Right lobe of liver (tissue), 6 donors: ENCODE measurements at regions not wholly inside any gene's neighbourhood (a gene's known extent, or its start where the extent isn't known, plus 50 kb on each side); places are given as distances from the start of the nearest gene placed in this dataset.

Source experiments
- ATAC-seq, 4 donors: fragments of 200-7000 bp; cut with Tn5 transposase; one replicate each; pipeline ENCODE4 v1.9.1; 2020; ENCODE audit warnings: mild to moderate bottlenecking in 4 of 4, moderate library complexity in 4 of 4
- DNase-seq, 3 donors: peaks; one replicate each; pipeline ENCODE4 v3.0.0-alpha.2; 2020
- H3K27ac ChIP-seq, 3 donors: fragments of 200-600 bp; one replicate each; pipeline ENCODE4 v1.8.0; 2022
- H3K27me3 ChIP-seq, 2 donors: fragments of 200-600 bp; one replicate each; pipeline ENCODE4 v1.8.0; 2022
- H3K36me3 ChIP-seq, 4 donors: fragments of 200-600 bp; sonication (generic) in 1 of 4; one replicate each; pipeline versions ENCODE4 v1.5.1 to v1.8.0; 2017 to 2022; ENCODE audit warnings: control low read depth in 1 of 4
- H3K4me1 ChIP-seq, 4 donors: fragments of 200-600 bp; sonication (generic) in 1 of 4; one replicate each; pipeline versions ENCODE4 v1.5.1 to v1.8.0; 2017 to 2022; ENCODE audit warnings: control low read depth in 1 of 4
- H3K4me3 ChIP-seq, 3 donors: fragments of 200-600 bp; one replicate each; pipeline ENCODE4 v1.8.0; 2022
- H3K9me3 ChIP-seq, 4 donors: fragments of 200-600 bp; sonication (generic) in 1 of 4; one replicate each; pipeline versions ENCODE4 v1.5.1 to v1.8.0; 2017 to 2022; ENCODE audit warnings: control low read depth in 1 of 4
- CTCF ChIP-seq, 4 donors: fragments of 200-600 bp in 3 of 4; fragments of 450-650 bp in 1 of 4; IDR thresholded peaks; one replicate each; pipeline versions ENCODE4 v1.5.1 to v1.8.0; 2016 to 2022; ENCODE audit warnings: antibody characterized with exemption in 4 of 4, mild to moderate bottlenecking in 2 of 4
- POLR2A ChIP-seq: fragments of 450-650 bp; IDR thresholded peaks from one replicate; pipeline ENCODE4 v1.6.1; 2017; ENCODE audit warnings: antibody characterized with exemption, mild to moderate bottlenecking
- WGBS: methylation state at CpG from one replicate; pipeline ENCODE4 v1.1.6; 2018; ENCODE audit warnings: low coverage, low lambda C conversion rate; ENCODE audit not compliant: insufficient coverage; ENCODE audit errors: missing lambda C conversion rate; 5-methylcytosine and 5-hydroxymethylcytosine counted together
- intact Hi-C, 2 donors: fragments of 100-400 bp; cut with DNase I; formaldehyde crosslinking; loops; one replicate each; pipeline versions ENCODE4 v1.11.2 to v1.14.1; 2022
- donor health status: DM: no; HTN: yes; CAD: no.
- donor health status: DM: no; HTN: no; CAD: no.
- donor health status: DM: no; HTN: no; CAD: no.
- donor health status: DM: no; HTN: yes; CAD: no.
- donor health status: DM: no; HTN: yes; CAD: no.

- H3K27ac ChIP-seq = no peak overlapping the region
- no peaks in the 10 kb centered on the region for H3K9me3 ChIP-seq
- DNase-seq = no peak
- H3K36me3 ChIP-seq = no peaks in the 10 kb centered on the region
- H3K4me3 ChIP-seq = no peak overlapping the region
- intact Hi-C loops = no loop called here
- no peaks in the 10 kb centered on the region for H3K27me3 ChIP-seq
- TF ChIP-seq POLR2A (no peak), CTCF (IDR thresholded peaks at IDR 0.05) (no peak)
- H3K4me1 ChIP-seq = no peaks in the 10 kb centered on the region
- WGBS = 58% methylated on average over 4 of the region's 6 CpGs
- ATAC-seq = no peak
These were observed 247.7 kb upstream of the RFX3 start for GRCh38 chr9:3773362-3774060.

- H3K36me3 ChIP-seq = no peaks in the 10 kb centered on the region
- TF ChIP-seq CTCF (IDR thresholded peaks at IDR 0.05) (no peak), POLR2A (no peak)
- DNase-seq (no peak), ATAC-seq (no peak)
- intact Hi-C loops = no loop called here
- H3K4me1 ChIP-seq = no peaks in the 10 kb centered on the region
- H3K9me3 ChIP-seq = no peaks in the 10 kb centered on the region
- 26% methylated on average over 4 of the region's 4 CpGs for whole genome bisulfite sequencing
- H3K27me3 ChIP-seq = no peaks in the 10 kb centered on the region
- H3K4me3 ChIP-seq = no peak overlapping the region
- H3K27ac ChIP-seq = no peak overlapping the region
These were observed 243.8 kb upstream of the RFX3 start for GRCh38 chr9:3769646-3770045.

GRCh38 chr9:3768712-3769457 lies 243.1 kb upstream of the RFX3 start:
- Histone ChIP-seq H3K36me3 (no peaks in the 10 kb centered on the region), H3K9me3 (no peaks in the 10 kb centered on the region), H3K27me3 (no peaks in the 10 kb centered on the region), H3K4me3 (no peak overlapping the region), H3K27ac (no peak overlapping the region), H3K4me1 (no peaks in the 10 kb centered on the region)
- no peak for DNase-seq
- ATAC-seq = peak in 1 of 4 donors; percentile 69
- intact Hi-C loops = no loop called here
- TF ChIP-seq CTCF (IDR thresholded peaks at IDR 0.05) = no peak
- no peak for TF ChIP-seq POLR2A
- 45% methylated on average over 4 of the region's 5 CpGs for WGBS

- no peak for ATAC-seq
- Histone ChIP-seq H3K27ac (no peak overlapping the region), H3K27me3 (no peaks in the 10 kb centered on the region), H3K36me3 (no peaks in the 10 kb centered on the region), H3K4me1 (no peaks in the 10 kb centered on the region), H3K4me3 (no peak overlapping the region), H3K9me3 (no peaks in the 10 kb centered on the region)
- DNase-seq = no peak
- 85% methylated on average over 5 of the region's 5 CpGs for WGBS
- intact Hi-C loops = no loop called here
- TF ChIP-seq CTCF (IDR thresholded peaks at IDR 0.05) = no peak
- no peak for TF ChIP-seq POLR2A
These were observed 242.5 kb upstream of the RFX3 start for GRCh38 chr9:3768286-3768685.
